OCI-LY1 (cell line): ENCODE measurements at regions not wholly inside any gene's neighbourhood (a gene's known extent, or its start where the extent isn't known, plus 50 kb on each side); places are given as distances from the start of the nearest gene placed in this dataset.

Experiments
- CTCF ChIP-seq: fragments of 200-600 bp; sonication (generic), shearing (Covaris generic); IDR thresholded peaks from 2 replicates; pipeline ENCODE4 v1.5.1; 2017; ENCODE audit warnings: mild to moderate bottlenecking, antibody characterized with exemption, low read length, moderate library complexity, mixed read lengths
- EZH2 ChIP-seq: fragments of 200-600 bp; sonication (generic), shearing (Covaris generic); IDR thresholded peaks from 2 replicates; pipeline ENCODE4 v1.8.0; 2017; ENCODE audit warnings: borderline replicate concordance, mixed run types, mild to moderate bottlenecking, antibody characterized with exemption, low read length, moderate library complexity, mixed read lengths

- no peak for TF ChIP-seq CTCF
- no peak for TF ChIP-seq EZH2
Measured at GRCh38 chr12:78795934-78796445, 68.6 kb upstream of the SYT1 start.
